C4-2B (cell line): ENCODE measurements at regions not wholly inside any gene's neighbourhood (a gene's known extent, or its start where the extent isn't known, plus 50 kb on each side); places are given as distances from the start of the nearest gene placed in this dataset.

Experiments
- CTCF ChIP-seq: fragments of 450-650 bp; conservative IDR thresholded peaks from 2 replicates; pipeline ENCODE4 v1.5.1; 2017; ENCODE audit warnings: mild to moderate bottlenecking
- ZFX ChIP-seq: fragments of 450-650 bp; IDR thresholded peaks from 2 replicates; pipeline ENCODE4 v1.6.1; 2017

GRCh38 chr6:90701926-90702325, 115.1 kb upstream of the MAP3K7 start:
- TF ChIP-seq CTCF = no peak
- TF ChIP-seq ZFX = no peak
